ENCODE measurements at regions not wholly inside any gene's neighbourhood (a gene's known extent, or its start where the extent isn't known, plus 50 kb on each side); places are given as distances from the start of the nearest gene placed in this dataset.

GRCh38 chr4:3651267-3651845 is 114.8 kb upstream of the ADRA2C start:
- Mint-ChIP-seq H3K36me3 (ENCODE audit: low read depth) (no peaks in the 10 kb centered on the region), H3K27me3 (peaks cover 13% of the 10 kb centered on the region), H3K4me1 (peaks cover 5% of the 10 kb centered on the region), H3K4me3 (no peak overlapping the region), H3K27ac (no peak overlapping the region)
- DNase-seq (no peak), ATAC-seq (no peak)
- H3K9me3 ChIP-seq (ENCODE audit: control insufficient read depth, low read length, poor library complexity, severe bottlenecking), result no peaks in the 10 kb centered on the region

- H3K36me3 Mint-ChIP-seq (ENCODE audit: low read depth), result no peaks in the 10 kb centered on the region
- peaks cover 2% of the 10 kb centered on the region for H3K4me1 Mint-ChIP-seq
- H3K9me3 ChIP-seq (ENCODE audit: control insufficient read depth, low read length, poor library complexity, severe bottlenecking), result no peaks in the 10 kb centered on the region
- no peak for ATAC-seq
- H3K27ac Mint-ChIP-seq, result no peak overlapping the region
- peaks cover 15% of the 10 kb centered on the region for H3K27me3 Mint-ChIP-seq
- no peak for DNase-seq
- H3K4me3 Mint-ChIP-seq, result no peak overlapping the region
Measured at GRCh38 chr4:3649491-3649890, 116.7 kb upstream of the ADRA2C start.

- no peak overlapping the region for H3K4me3 Mint-ChIP-seq
- no peak overlapping the region for H3K27ac Mint-ChIP-seq
- DNase-seq (no peak), ATAC-seq (no peak)
- H3K4me1 Mint-ChIP-seq, result peaks cover under 1% of the 10 kb centered on the region
- H3K27me3 Mint-ChIP-seq, result peaks cover 20% of the 10 kb centered on the region
- H3K36me3 Mint-ChIP-seq (ENCODE audit: low read depth), result no peaks in the 10 kb centered on the region
- no peaks in the 10 kb centered on the region for H3K9me3 ChIP-seq (ENCODE audit: control insufficient read depth, low read length, poor library complexity, severe bottlenecking)
Measured at GRCh38 chr4:3648731-3649130, 116.5 kb upstream of the LRPAP1 start.

GRCh38 chr4:3648195-3648594 is 116.0 kb upstream of the LRPAP1 start:
- ATAC-seq (no peak), DNase-seq (no peak)
- no peaks in the 10 kb centered on the region for H3K36me3 Mint-ChIP-seq (ENCODE audit: low read depth)
- H3K27me3 Mint-ChIP-seq, result peaks cover 23% of the 10 kb centered on the region
- H3K9me3 ChIP-seq (ENCODE audit: control insufficient read depth, low read length, poor library complexity, severe bottlenecking), result no peaks in the 10 kb centered on the region
- no peak overlapping the region for H3K4me3 Mint-ChIP-seq
- H3K27ac Mint-ChIP-seq, result no peak overlapping the region
- no peaks in the 10 kb centered on the region for H3K4me1 Mint-ChIP-seq

- no peak for ATAC-seq
- Mint-ChIP-seq H3K4me1 (no peaks in the 10 kb centered on the region), H3K36me3 (ENCODE audit: low read depth) (no peaks in the 10 kb centered on the region), H3K27me3 (peaks cover 19% of the 10 kb centered on the region), H3K4me3 (no peak overlapping the region), H3K27ac (no peak overlapping the region)
- H3K9me3 ChIP-seq (ENCODE audit: control insufficient read depth, low read length, poor library complexity, severe bottlenecking), result no peaks in the 10 kb centered on the region
- DNase-seq, result no peak
Measured at GRCh38 chr4:3647421-3647820, 115.2 kb upstream of the LRPAP1 start.

GRCh38 chr4:3645711-3646679 is 113.8 kb upstream of the LRPAP1 start:
- Mint-ChIP-seq H3K4me3 (no peak overlapping the region), H3K36me3 (ENCODE audit: low read depth) (no peaks in the 10 kb centered on the region), H3K27me3 (peaks cover 19% of the 10 kb centered on the region), H3K27ac (no peak overlapping the region), H3K4me1 (no peaks in the 10 kb centered on the region)
- ATAC-seq (no peak), DNase-seq (no peak)
- H3K9me3 ChIP-seq (ENCODE audit: control insufficient read depth, low read length, poor library complexity, severe bottlenecking), result no peaks in the 10 kb centered on the region

- Mint-ChIP-seq H3K4me1 (no peaks in the 10 kb centered on the region), H3K36me3 (ENCODE audit: low read depth) (no peaks in the 10 kb centered on the region), H3K27ac (no peak overlapping the region), H3K27me3 (peaks cover 21% of the 10 kb centered on the region), H3K4me3 (no peak overlapping the region)
- H3K9me3 ChIP-seq (ENCODE audit: control insufficient read depth, low read length, poor library complexity, severe bottlenecking), result no peaks in the 10 kb centered on the region
- ATAC-seq, result no peak
- DNase-seq, result no peak
Measured at GRCh38 chr4:3644849-3645627, 112.8 kb upstream of the LRPAP1 start.

- ATAC-seq, result no peak
- no peak overlapping the region for H3K4me3 Mint-ChIP-seq
Measured at GRCh38 chr4:3643518-3644433, 111.6 kb upstream of the LRPAP1 start.

GRCh38 chr4:3642806-3643517 is 110.7 kb upstream of the LRPAP1 start:
- Mint-ChIP-seq H3K4me3 (no peak overlapping the region), H3K4me1 (peaks cover 2% of the 10 kb centered on the region), H3K27me3 (peaks cover 26% of the 10 kb centered on the region), H3K36me3 (ENCODE audit: low read depth) (no peaks in the 10 kb centered on the region), H3K27ac (no peak overlapping the region)
- no peak for DNase-seq
- no peaks in the 10 kb centered on the region for H3K9me3 ChIP-seq (ENCODE audit: control insufficient read depth, low read length, poor library complexity, severe bottlenecking)
- no peak for ATAC-seq

More at GRCh38 chr4:3643518-3644433, 111.6 kb upstream of the LRPAP1 start:
- DNase-seq, result no peak
- Mint-ChIP-seq H3K27ac (no peak overlapping the region), H3K4me1 (peaks cover under 1% of the 10 kb centered on the region), H3K36me3 (ENCODE audit: low read depth) (no peaks in the 10 kb centered on the region), H3K27me3 (peaks cover 26% of the 10 kb centered on the region)
- no peaks in the 10 kb centered on the region for H3K9me3 ChIP-seq (ENCODE audit: control insufficient read depth, low read length, poor library complexity, severe bottlenecking)

GRCh38 chr4:3642056-3642630 is 109.9 kb upstream of the LRPAP1 start:
- H3K4me1 Mint-ChIP-seq, result peaks cover 2% of the 10 kb centered on the region
- ATAC-seq (no peak), DNase-seq (no peak)
- no peaks in the 10 kb centered on the region for H3K36me3 Mint-ChIP-seq (ENCODE audit: low read depth)
- no peaks in the 10 kb centered on the region for H3K9me3 ChIP-seq (ENCODE audit: control insufficient read depth, low read length, poor library complexity, severe bottlenecking)
- H3K27ac Mint-ChIP-seq, result no peak overlapping the region
- peaks cover 27% of the 10 kb centered on the region for H3K27me3 Mint-ChIP-seq
- H3K4me3 Mint-ChIP-seq, result no peak overlapping the region

GRCh38 chr4:3641501-3641900 is 109.3 kb upstream of the LRPAP1 start:
- DNase-seq (no peak), ATAC-seq (no peak)
- no peak overlapping the region for H3K4me3 Mint-ChIP-seq
- no peaks in the 10 kb centered on the region for H3K9me3 ChIP-seq (ENCODE audit: control insufficient read depth, low read length, poor library complexity, severe bottlenecking)
- peaks cover 32% of the 10 kb centered on the region for H3K27me3 Mint-ChIP-seq
- H3K27ac Mint-ChIP-seq, result no peak overlapping the region
- H3K4me1 Mint-ChIP-seq, result peaks cover 2% of the 10 kb centered on the region
- H3K36me3 Mint-ChIP-seq (ENCODE audit: low read depth), result no peaks in the 10 kb centered on the region

- Mint-ChIP-seq H3K4me3 (no peak overlapping the region), H3K27ac (no peak overlapping the region), H3K4me1 (peaks cover 2% of the 10 kb centered on the region), H3K27me3 (peaks cover 32% of the 10 kb centered on the region), H3K36me3 (ENCODE audit: low read depth) (no peaks in the 10 kb centered on the region)
- ATAC-seq, result no peak
- DNase-seq, result no peak
- H3K9me3 ChIP-seq (ENCODE audit: control insufficient read depth, low read length, poor library complexity, severe bottlenecking), result no peaks in the 10 kb centered on the region
Measured at GRCh38 chr4:3640587-3640962, 108.4 kb upstream of the LRPAP1 start.

All from T-helper 17 cell (primary cell).